CD14-positive monocyte (primary cell): ENCODE measurements at regions not wholly inside any gene's neighbourhood (a gene's known extent, or its start where the extent isn't known, plus 50 kb on each side); places are given as distances from the start of the nearest gene placed in this dataset.

ENCODE experiments used
- DNase-seq, 3 donors: peaks; one replicate each; pipeline ENCODE4 v3.0.0-alpha.2; 2011 to 2022
- H2AFZ ChIP-seq: 2 replicates; pipeline ENCODE4 v1.6.0; 2012; ENCODE audit warnings: mild to moderate bottlenecking, low read depth, low read length, inconsistent platforms; ENCODE audit not compliant: insufficient read depth, poor library complexity, severe bottlenecking
- H3K27ac ChIP-seq, 2 donors: 1 replicate in 1 of 2; 2 replicates in 1 of 2; pipeline ENCODE4 v1.5.1; 2012 to 2013; ENCODE audit warnings: low read length in 2 of 2, control low read depth in 1 of 2, inconsistent platforms in 1 of 2, low read depth in 1 of 2, mild to moderate bottlenecking in 1 of 2
- H3K27me3 ChIP-seq, 2 donors: one replicate each; pipeline versions ENCODE4 v1.6.0 to v1.6.1; 2011 to 2013; ENCODE audit warnings: low read length in 2 of 2; ENCODE audit not compliant: control insufficient read depth in 2 of 2, insufficient read depth in 2 of 2
- H3K36me3 ChIP-seq, 2 donors: replicated peaks in 1 of 2; 1 replicate in 1 of 2; 2 replicates in 1 of 2; pipeline versions ENCODE4 v1.5.1 to v1.6.1; 2012 to 2013; ENCODE audit warnings: low read length in 2 of 2, control low read depth in 1 of 2, inconsistent platforms in 1 of 2, mild to moderate bottlenecking in 1 of 2; ENCODE audit not compliant: insufficient read depth in 2 of 2, control insufficient read depth in 1 of 2
- H3K4me1 ChIP-seq, 2 donors: 1 replicate in 1 of 2; 2 replicates in 1 of 2; pipeline versions ENCODE4 v1.5.1 to v1.6.1; 2012 to 2013; ENCODE audit warnings: low read length in 2 of 2, control low read depth in 1 of 2, inconsistent platforms in 1 of 2, mild to moderate bottlenecking in 1 of 2, moderate library complexity in 1 of 2; ENCODE audit not compliant: insufficient read depth in 2 of 2, control insufficient read depth in 1 of 2
- H3K4me2 ChIP-seq: replicated peaks from 2 replicates; pipeline ENCODE3; 2012; ENCODE audit warnings: low read length, moderate library complexity, mild to moderate bottlenecking; ENCODE audit not compliant: poor library complexity, severe bottlenecking; ENCODE audit errors: extremely low read depth
- H3K4me3 ChIP-seq, 3 experiments: fragments of 200-600 bp in 1 of 3; sonication (generic) in 1 of 3; replicated peaks in 1 of 3; 1 replicate in 2 of 3; 2 replicates in 1 of 3; pipeline ENCODE4 v1.5.1; 2011 to 2013; ENCODE audit warnings: low read length in 3 of 3, mild to moderate bottlenecking in 3 of 3, control low read depth in 2 of 3, low read depth in 2 of 3, inconsistent platforms in 1 of 3, moderate library complexity in 1 of 3
- H3K79me2 ChIP-seq: 2 replicates; pipeline ENCODE4 v1.6.0; 2012; ENCODE audit warnings: mild to moderate bottlenecking, control low read depth, inconsistent platforms, low read length, moderate library complexity; ENCODE audit not compliant: insufficient read depth
- H3K9ac ChIP-seq: 2 replicates; pipeline ENCODE4 v1.6.0; 2017; ENCODE audit warnings: low read length, mild to moderate bottlenecking; ENCODE audit not compliant: insufficient read depth, poor library complexity, severe bottlenecking
- H3K9me3 ChIP-seq, 2 donors: replicated peaks in 1 of 2; 1 replicate in 1 of 2; 2 replicates in 1 of 2; pipeline versions ENCODE4 v1.5.1 to v1.6.1; 2012 to 2013; ENCODE audit warnings: low read length in 2 of 2, control low read depth in 1 of 2; ENCODE audit not compliant: control insufficient read depth in 1 of 2, insufficient read depth in 1 of 2
- H4K20me1 ChIP-seq: 2 replicates; pipeline ENCODE4 v1.6.0; 2012; ENCODE audit warnings: mild to moderate bottlenecking, low read length, control low read depth, moderate library complexity; ENCODE audit not compliant: insufficient read depth
- H3K27ac Mint-ChIP-seq, 7 donors: one replicate each; pipeline ENCODE4 v1.8.0; 2020; ENCODE audit warnings: mild to moderate bottlenecking in 7 of 7, mixed read lengths in 7 of 7, moderate library complexity in 6 of 7, inconsistent platforms in 2 of 7
- H3K27me3 Mint-ChIP-seq, 3 donors: one replicate each; pipeline ENCODE4 v1.8.0; 2021 to 2022; ENCODE audit warnings: low read depth in 3 of 3, mild to moderate bottlenecking in 3 of 3, mixed read lengths in 3 of 3, moderate library complexity in 3 of 3, inconsistent platforms in 1 of 3
- H3K36me3 Mint-ChIP-seq, 2 donors: one replicate each; pipeline ENCODE4 v1.8.0; 2020; ENCODE audit warnings: mixed read lengths in 2 of 2, inconsistent platforms in 1 of 2, mild to moderate bottlenecking in 1 of 2
- H3K4me1 Mint-ChIP-seq: one replicate; pipeline ENCODE4 v1.8.0; 2020; ENCODE audit warnings: mild to moderate bottlenecking, mixed read lengths
- H3K4me3 Mint-ChIP-seq, 2 donors: one replicate each; pipeline ENCODE4 v1.8.0; 2020; ENCODE audit warnings: mild to moderate bottlenecking in 2 of 2, mixed read lengths in 2 of 2, moderate library complexity in 1 of 2
- H3K9me3 Mint-ChIP-seq, 7 donors: one replicate each; pipeline ENCODE4 v1.8.0; 2020 to 2022; ENCODE audit warnings: mixed read lengths in 7 of 7, mild to moderate bottlenecking in 6 of 7, moderate library complexity in 6 of 7, inconsistent platforms in 2 of 7
- WGBS: methylation state at CpG from one replicate; pipeline ENCODE4 v1.1.5; 2013; ENCODE audit warnings: missing lambda C conversion rate; ENCODE audit not compliant: insufficient coverage; 5-methylcytosine and 5-hydroxymethylcytosine counted together
- intact Hi-C, 2 donors: fragments of 100-400 bp; cut with micrococcal nuclease; formaldehyde crosslinking; loops; one replicate each; pipeline versions ENCODE4 v1.15.0 to v1.15.1; 2023
- TF ChIP-seq, protein P1 (sequence below): fragments of 200-600 bp; IDR thresholded peaks from one replicate; pipeline ENCODE4 v1.8.0; 2022; ENCODE audit warnings: antibody characterized with exemption, mild to moderate bottlenecking

DNA sequence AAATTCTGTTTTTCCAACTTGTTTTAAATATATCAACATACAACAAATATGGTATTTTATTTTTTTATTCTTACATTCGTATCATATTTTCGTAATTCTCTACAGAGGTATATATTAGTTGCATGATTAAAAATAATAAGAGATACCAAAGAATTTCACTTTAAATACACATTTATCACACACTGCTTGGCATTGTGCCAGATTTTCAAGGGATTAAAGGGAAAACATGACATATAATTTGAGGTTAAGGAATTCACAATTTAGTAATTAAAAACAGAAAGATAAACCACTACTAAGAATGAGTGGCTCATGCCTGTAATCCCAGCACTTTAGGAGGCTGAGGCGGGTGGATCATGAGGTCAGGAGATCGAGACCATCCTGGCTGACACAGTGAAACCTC lies 484.7 kb upstream of the SORCS1 start:
- H3K36me3 ChIP-seq = no peaks in the 10 kb centered on the region
- peaks cover 9 to 16% of the 10 kb centered on the region in 2 donors for H3K4me1 ChIP-seq
- H3K9ac ChIP-seq = no peak overlapping the region
- H3K27ac ChIP-seq = no peak overlapping the region
- no peak overlapping the region for H3K4me3 ChIP-seq
- TF ChIP-seq, protein P1, sequence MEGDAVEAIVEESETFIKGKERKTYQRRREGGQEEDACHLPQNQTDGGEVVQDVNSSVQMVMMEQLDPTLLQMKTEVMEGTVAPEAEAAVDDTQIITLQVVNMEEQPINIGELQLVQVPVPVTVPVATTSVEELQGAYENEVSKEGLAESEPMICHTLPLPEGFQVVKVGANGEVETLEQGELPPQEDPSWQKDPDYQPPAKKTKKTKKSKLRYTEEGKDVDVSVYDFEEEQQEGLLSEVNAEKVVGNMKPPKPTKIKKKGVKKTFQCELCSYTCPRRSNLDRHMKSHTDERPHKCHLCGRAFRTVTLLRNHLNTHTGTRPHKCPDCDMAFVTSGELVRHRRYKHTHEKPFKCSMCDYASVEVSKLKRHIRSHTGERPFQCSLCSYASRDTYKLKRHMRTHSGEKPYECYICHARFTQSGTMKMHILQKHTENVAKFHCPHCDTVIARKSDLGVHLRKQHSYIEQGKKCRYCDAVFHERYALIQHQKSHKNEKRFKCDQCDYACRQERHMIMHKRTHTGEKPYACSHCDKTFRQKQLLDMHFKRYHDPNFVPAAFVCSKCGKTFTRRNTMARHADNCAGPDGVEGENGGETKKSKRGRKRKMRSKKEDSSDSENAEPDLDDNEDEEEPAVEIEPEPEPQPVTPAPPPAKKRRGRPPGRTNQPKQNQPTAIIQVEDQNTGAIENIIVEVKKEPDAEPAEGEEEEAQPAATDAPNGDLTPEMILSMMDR = no peak
- H4K20me1 ChIP-seq = no peaks in the 10 kb centered on the region
- H3K79me2 ChIP-seq = no peaks in the 10 kb centered on the region
- no peak overlapping the region for H2AFZ ChIP-seq
- intact Hi-C loops = no loop called here
- Mint-ChIP-seq H3K36me3 (no peaks in the 10 kb centered on the region), H3K4me1 (peaks cover 18% of the 10 kb centered on the region), H3K27me3 (peaks cover 0 to 5% (median 0%) of the 10 kb centered on the region in 3 donors), H3K27ac (no peak overlapping the region), H3K9me3 (peaks cover 0 to 3% (median 0%) of the 10 kb centered on the region in 7 donors), H3K4me3 (no peak overlapping the region)
- DNase-seq = no peak
- WGBS = no CpG with 5 or more reads among the region's 4 CpGs
- no peaks in the 10 kb centered on the region for H3K27me3 ChIP-seq
- H3K9me3 ChIP-seq = no peaks in the 10 kb centered on the region
- H3K4me2 ChIP-seq = no peak overlapping the region

DNA sequence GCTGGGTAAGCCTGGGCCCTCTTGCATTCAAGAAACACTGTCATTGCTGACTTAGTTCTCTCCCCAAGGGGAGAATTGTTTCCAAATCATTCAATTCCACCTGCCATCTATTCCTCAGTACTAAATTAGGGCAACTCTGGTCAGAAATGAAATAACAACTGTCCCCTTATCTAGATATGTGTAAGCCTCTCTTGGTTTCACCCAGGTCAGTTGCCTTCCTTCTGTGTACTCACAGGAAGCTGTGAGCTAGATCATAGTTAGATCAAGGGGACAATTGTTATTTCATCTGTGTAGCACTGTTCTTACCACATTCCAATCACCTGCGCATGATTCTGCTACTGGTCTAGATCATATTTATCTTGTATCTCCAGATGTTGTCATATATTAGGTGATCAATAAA lies 483.0 kb upstream of the SORCS1 start:
- Mint-ChIP-seq H3K27ac (no peak overlapping the region), H3K4me1 (no peaks in the 10 kb centered on the region), H3K9me3 (peaks cover 0 to 3% (median 0%) of the 10 kb centered on the region in 7 donors), H3K27me3 (peaks cover 0 to 5% (median 0%) of the 10 kb centered on the region in 3 donors), H3K36me3 (no peaks in the 10 kb centered on the region), H3K4me3 (no peak overlapping the region)
- H3K27me3 ChIP-seq = no peaks in the 10 kb centered on the region
- no peaks in the 10 kb centered on the region for H3K36me3 ChIP-seq
- intact Hi-C loops = no loop called here
- H3K79me2 ChIP-seq = no peaks in the 10 kb centered on the region
- no peaks in the 10 kb centered on the region for H3K4me1 ChIP-seq
- H4K20me1 ChIP-seq = no peaks in the 10 kb centered on the region
- H3K9ac ChIP-seq = no peak overlapping the region
- TF ChIP-seq, protein P1 = no peak
- H3K27ac ChIP-seq = no peak overlapping the region
- no peak overlapping the region for H3K4me2 ChIP-seq
- no peak overlapping the region for H3K4me3 ChIP-seq
- H2AFZ ChIP-seq = no peak overlapping the region
- no CpG with 5 or more reads among the region's 1 CpG for WGBS
- no peak for DNase-seq
- no peaks in the 10 kb centered on the region for H3K9me3 ChIP-seq
